SK-N-SH treated with all-trans-retinoic acid at 6 μM for 48 hours (cell line): ENCODE measurements at regions not wholly inside any gene's neighbourhood (a gene's known extent, or its start where the extent isn't known, plus 50 kb on each side); places are given as distances from the start of the nearest gene placed in this dataset.
A peak's percentile ranks its signal among the peaks of the same experiment; 100 is the strongest.

Experiments
- ATAC-seq: fragments of 200-7000 bp; cut with Tn5 transposase; 3 replicates; pipeline ENCODE4 v1.9.1; 2020; ENCODE audit warnings: mild to moderate bottlenecking, moderate library complexity
- ARNTL ChIP-seq: fragments of 450-650 bp; formaldehyde crosslinking; IDR thresholded peaks from 2 replicates; pipeline ENCODE4 v1.5.0; 2020; ENCODE audit warnings: low read depth, mild to moderate bottlenecking, moderate library complexity, borderline replicate concordance
- BACH2 ChIP-seq: fragments of 250-450 bp; sonication (Bioruptor Pico); IDR thresholded peaks from 2 replicates; pipeline ENCODE4 v1.9.0; 2021; ENCODE audit warnings: mild to moderate bottlenecking, borderline replicate concordance
- CSDC2 ChIP-seq: fragments of 250-450 bp; sonication (Bioruptor Pico); IDR thresholded peaks from 2 replicates; pipeline ENCODE4 v1.5.0; 2020; ENCODE audit warnings: mild to moderate bottlenecking, moderate library complexity
- ESRRG ChIP-seq: fragments of 250-450 bp; sonication (Bioruptor Pico); IDR thresholded peaks from 2 replicates; pipeline ENCODE4 v1.6.1; 2021; ENCODE audit warnings: mild to moderate bottlenecking
- GLIS3 ChIP-seq: fragments of 250-450 bp; sonication (Bioruptor Pico); IDR thresholded peaks from 2 replicates; pipeline ENCODE4 v1.5.0; 2020; ENCODE audit warnings: mild to moderate bottlenecking, moderate library complexity
- ISL1 ChIP-seq: fragments of 250-450 bp; sonication (Bioruptor Pico); IDR thresholded peaks from 2 replicates; pipeline ENCODE4 v2.1.2; 2022; ENCODE audit warnings: mild to moderate bottlenecking, moderate library complexity
- OSR1 ChIP-seq: fragments of 250-450 bp; sonication (Bioruptor Pico); IDR thresholded peaks from 2 replicates; pipeline ENCODE4 v1.8.0; 2022; ENCODE audit warnings: moderate library complexity, mild to moderate bottlenecking, inconsistent platforms
- PPARA ChIP-seq: fragments of 250-450 bp; sonication (Bioruptor Pico); IDR thresholded peaks from 2 replicates; pipeline ENCODE4 v1.5.0; 2020; ENCODE audit warnings: mild to moderate bottlenecking, borderline replicate concordance
- RARB ChIP-seq: fragments of 250-450 bp; sonication (Bioruptor Pico); IDR thresholded peaks from 2 replicates; pipeline ENCODE4 v1.8.0; 2021; ENCODE audit warnings: mild to moderate bottlenecking, moderate library complexity
- SNAI2 ChIP-seq: fragments of 250-450 bp; sonication (Bioruptor Pico); IDR thresholded peaks from 2 replicates; pipeline ENCODE4 v1.5.0; 2020; ENCODE audit warnings: mild to moderate bottlenecking, moderate library complexity
- TCF4 ChIP-seq: fragments of 250-450 bp; sonication (Bioruptor Pico); IDR thresholded peaks from 2 replicates; pipeline ENCODE4 v1.8.0; 2021; ENCODE audit warnings: mild to moderate bottlenecking, moderate library complexity, borderline replicate concordance
- TOX ChIP-seq: fragments of 250-450 bp; sonication (Bioruptor Pico); IDR thresholded peaks from 2 replicates; pipeline ENCODE4 v1.8.0; 2021; ENCODE audit warnings: mild to moderate bottlenecking, moderate library complexity, borderline replicate concordance
- ZC3H10 ChIP-seq: fragments of 250-450 bp; sonication (Bioruptor Pico); IDR thresholded peaks from 2 replicates; pipeline ENCODE4 v1.5.1; 2021; ENCODE audit warnings: mild to moderate bottlenecking, moderate library complexity
- ZFP3 ChIP-seq: fragments of 250-450 bp; sonication (Bioruptor Pico); IDR thresholded peaks from 2 replicates; pipeline ENCODE4 v1.5.0; 2020; ENCODE audit warnings: mild to moderate bottlenecking, moderate library complexity
- ZFP30 ChIP-seq: fragments of 450-650 bp; formaldehyde crosslinking; IDR thresholded peaks from 2 replicates; pipeline ENCODE4 v1.5.0; 2022; ENCODE audit warnings: mild to moderate bottlenecking, moderate library complexity
- ZNF70 ChIP-seq: fragments of 450-650 bp; formaldehyde crosslinking; IDR thresholded peaks from 2 replicates; pipeline ENCODE4 v1.5.0; 2020; ENCODE audit warnings: mild to moderate bottlenecking, moderate library complexity
- TF ChIP-seq, protein P1 (sequence below): fragments of 250-450 bp; sonication (Bioruptor Pico); IDR thresholded peaks from 2 replicates; pipeline ENCODE4 v1.5.1; 2021; ENCODE audit warnings: mild to moderate bottlenecking, moderate library complexity
- TF ChIP-seq, protein P2 (sequence below): fragments of 250-450 bp; sonication (Bioruptor Pico); IDR thresholded peaks from 2 replicates; pipeline ENCODE4 v1.5.1; 2020; ENCODE audit warnings: low read depth, mild to moderate bottlenecking, moderate library complexity
- TF ChIP-seq, protein P3 (sequence below): fragments of 250-450 bp; sonication (Bioruptor Pico); IDR thresholded peaks from 2 replicates; pipeline ENCODE4 v1.8.0; 2020; ENCODE audit warnings: mild to moderate bottlenecking, moderate library complexity, borderline replicate concordance

DNA sequence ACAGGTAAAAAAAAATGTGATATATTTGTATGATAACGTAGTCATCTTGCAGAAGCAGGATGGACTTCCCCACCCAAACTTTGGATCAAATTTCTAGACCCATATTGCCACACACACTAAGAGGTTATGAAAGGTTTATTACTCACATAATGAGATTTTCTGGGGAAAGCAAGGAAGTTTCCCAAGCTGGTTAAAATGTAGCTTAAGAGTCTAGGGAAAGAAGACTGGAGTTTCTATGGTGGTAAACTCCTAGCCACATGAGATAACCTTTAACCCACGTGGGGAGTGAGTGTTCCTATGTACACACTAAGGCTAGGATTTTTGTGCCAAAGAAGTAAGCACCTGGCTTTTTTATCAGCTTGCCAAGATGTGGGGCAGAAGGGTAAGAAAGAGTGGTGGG, 335.7 kb upstream of the UBE2E3 start:
- TF ChIP-seq ISL1 (no peak), TOX (CRISPR knock-in tag) (no peak), ARNTL (CRISPR knock-in tag) (no peak), RARB (no peak), TCF4 (CRISPR knock-in tag) (no peak), PPARA (CRISPR knock-in tag) (no peak), ZNF70 (no peak), ZFP3 (CRISPR knock-in tag) (no peak), BACH2 (CRISPR knock-in tag) (no peak), CSDC2 (CRISPR knock-in tag) (no peak), ZC3H10 (CRISPR knock-in tag) (no peak), SNAI2 (CRISPR knock-in tag) (no peak), ZFP30 (CRISPR knock-in tag) (no peak), ESRRG (CRISPR knock-in tag) (no peak), OSR1 (CRISPR knock-in tag) (no peak)
- TF ChIP-seq, protein P1, sequence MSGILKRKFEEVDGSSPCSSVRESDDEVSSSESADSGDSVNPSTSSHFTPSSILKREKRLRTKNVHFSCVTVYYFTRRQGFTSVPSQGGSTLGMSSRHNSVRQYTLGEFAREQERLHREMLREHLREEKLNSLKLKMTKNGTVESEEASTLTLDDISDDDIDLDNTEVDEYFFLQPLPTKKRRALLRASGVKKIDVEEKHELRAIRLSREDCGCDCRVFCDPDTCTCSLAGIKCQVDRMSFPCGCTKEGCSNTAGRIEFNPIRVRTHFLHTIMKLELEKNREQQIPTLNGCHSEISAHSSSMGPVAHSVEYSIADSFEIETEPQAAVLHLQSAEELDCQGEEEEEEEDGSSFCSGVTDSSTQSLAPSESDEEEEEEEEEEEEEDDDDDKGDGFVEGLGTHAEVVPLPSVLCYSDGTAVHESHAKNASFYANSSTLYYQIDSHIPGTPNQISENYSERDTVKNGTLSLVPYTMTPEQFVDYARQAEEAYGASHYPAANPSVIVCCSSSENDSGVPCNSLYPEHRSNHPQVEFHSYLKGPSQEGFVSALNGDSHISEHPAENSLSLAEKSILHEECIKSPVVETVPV (CRISPR knock-in tag) = no peak
- ATAC-seq = no peak

- ATAC-seq = no peak
- TF ChIP-seq, protein P2, sequence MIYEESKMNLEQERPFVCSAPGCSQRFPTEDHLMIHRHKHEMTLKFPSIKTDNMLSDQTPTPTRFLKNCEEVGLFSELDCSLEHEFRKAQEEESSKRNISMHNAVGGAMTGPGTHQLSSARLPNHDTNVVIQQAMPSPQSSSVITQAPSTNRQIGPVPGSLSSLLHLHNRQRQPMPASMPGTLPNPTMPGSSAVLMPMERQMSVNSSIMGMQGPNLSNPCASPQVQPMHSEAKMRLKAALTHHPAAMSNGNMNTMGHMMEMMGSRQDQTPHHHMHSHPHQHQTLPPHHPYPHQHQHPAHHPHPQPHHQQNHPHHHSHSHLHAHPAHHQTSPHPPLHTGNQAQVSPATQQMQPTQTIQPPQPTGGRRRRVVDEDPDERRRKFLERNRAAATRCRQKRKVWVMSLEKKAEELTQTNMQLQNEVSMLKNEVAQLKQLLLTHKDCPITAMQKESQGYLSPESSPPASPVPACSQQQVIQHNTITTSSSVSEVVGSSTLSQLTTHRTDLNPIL (CRISPR knock-in tag) = no peak
- no peak for TF ChIP-seq GLIS3 (CRISPR knock-in tag)
Measured at GRCh38 chr2:180630756-180631155, 349.6 kb upstream of the UBE2E3 start.

GRCh38 chr2:180625006-180625844, 355.2 kb upstream of the UBE2E3 start:
- TF ChIP-seq ARNTL (CRISPR knock-in tag) = no peak
- TF ChIP-seq, protein P3, sequence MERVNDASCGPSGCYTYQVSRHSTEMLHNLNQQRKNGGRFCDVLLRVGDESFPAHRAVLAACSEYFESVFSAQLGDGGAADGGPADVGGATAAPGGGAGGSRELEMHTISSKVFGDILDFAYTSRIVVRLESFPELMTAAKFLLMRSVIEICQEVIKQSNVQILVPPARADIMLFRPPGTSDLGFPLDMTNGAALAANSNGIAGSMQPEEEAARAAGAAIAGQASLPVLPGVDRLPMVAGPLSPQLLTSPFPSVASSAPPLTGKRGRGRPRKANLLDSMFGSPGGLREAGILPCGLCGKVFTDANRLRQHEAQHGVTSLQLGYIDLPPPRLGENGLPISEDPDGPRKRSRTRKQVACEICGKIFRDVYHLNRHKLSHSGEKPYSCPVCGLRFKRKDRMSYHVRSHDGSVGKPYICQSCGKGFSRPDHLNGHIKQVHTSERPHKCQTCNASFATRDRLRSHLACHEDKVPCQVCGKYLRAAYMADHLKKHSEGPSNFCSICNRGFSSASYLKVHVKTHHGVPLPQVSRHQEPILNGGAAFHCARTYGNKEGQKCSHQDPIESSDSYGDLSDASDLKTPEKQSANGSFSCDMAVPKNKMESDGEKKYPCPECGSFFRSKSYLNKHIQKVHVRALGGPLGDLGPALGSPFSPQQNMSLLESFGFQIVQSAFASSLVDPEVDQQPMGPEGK = no peak
- TF ChIP-seq, protein P1 (CRISPR knock-in tag) = no peak
- 0 out of 2 replicates have a peak, but pooled peaks have one; percentile 26 for TF ChIP-seq ZC3H10 (CRISPR knock-in tag)
- TF ChIP-seq, protein P2 (CRISPR knock-in tag) = 0 out of 2 replicates have a peak, but pooled peaks have one; percentile 70
- TF ChIP-seq TCF4 (CRISPR knock-in tag) = no peak
- TF ChIP-seq BACH2 (CRISPR knock-in tag) = no peak
- TF ChIP-seq ISL1 = peak; percentile 99
- 0 out of 2 replicates have a peak, but pooled peaks have one; percentile 35 for TF ChIP-seq ESRRG (CRISPR knock-in tag)
- ATAC-seq = peak; percentile 92
